HepG2 (cell line): ENCODE measurements at regions not wholly inside any gene's neighbourhood (a gene's known extent, or its start where the extent isn't known, plus 50 kb on each side); places are given as distances from the start of the nearest gene placed in this dataset.

Source experiments
- ATAC-seq: fragments of 200-7000 bp; cut with Tn5 transposase; 3 replicates; pipeline ENCODE4 v1.9.1; 2020; ENCODE audit warnings: mild to moderate bottlenecking, moderate library complexity
- BruUV-seq: library from RNA; stranded (reverse); fragments of 400-500 nt; replicated peaks from 2 replicates; lab custom pipeline; 2021; lab: Mats Ljungman, UMichigan
- CTCF ChIA-PET: fragments of 300-600 bp; formaldehyde crosslinking; extraction: SDS; loops from one replicate; lab custom pipeline; 2021; ENCODE audit warnings: low total read pairs, inconsistent platforms, low intra/inter-chr PET ratio; lab: Yijun Ruan, JAX
- POLR2A ChIA-PET: fragments of 350-600 bp; sonication (Branson Sonifier 250); formaldehyde crosslinking; loops from one replicate; lab custom pipeline; 2020; ENCODE audit warnings: antibody characterized with exemption, inconsistent platforms; lab: Yijun Ruan, JAX
- DNase-seq: peaks from one replicate; pipeline ENCODE4 v3.0.0-alpha.2; 2015; ENCODE audit warnings: low spot score
- FAIRE-seq: peaks from 3 replicates; lab custom pipeline; 2011; peaks lifted over from hg19 to GRCh38; lab: Jason Lieb, UNC
- H2AFZ ChIP-seq: one replicate; pipeline ENCODE4 v1.6.1; 2011; ENCODE audit warnings: low read length, inconsistent platforms
- H3K27ac ChIP-seq: fragments of 300-600 bp; 3 replicates; pipeline ENCODE4 v1.8.0; 2011; ENCODE audit warnings: mixed run types, mild to moderate bottlenecking, mixed read lengths, low read length, inconsistent platforms; ENCODE audit not compliant: insufficient read depth; ENCODE audit errors: extremely low read length
- H3K27me3 ChIP-seq, 2 experiments: fragments of 200-600 bp in 1 of 2; 2 replicates in 1 of 2; 3 replicates in 1 of 2; pipeline versions ENCODE4 v1.6.0 to v1.8.0; 2011; ENCODE audit warnings: low read length in 2 of 2, mild to moderate bottlenecking in 2 of 2, moderate library complexity in 2 of 2, inconsistent platforms in 1 of 2; ENCODE audit not compliant: insufficient read depth in 2 of 2, control insufficient read depth in 1 of 2
- H3K36me3 ChIP-seq, 2 experiments: fragments of 200-600 bp in 1 of 2; replicated peaks in 1 of 2; 2 replicates in 1 of 2; 3 replicates in 1 of 2; pipeline versions ENCODE4 v1.5.1 to v1.8.0; 2011; ENCODE audit warnings: low read length in 2 of 2, inconsistent platforms in 1 of 2; ENCODE audit not compliant: insufficient read depth in 2 of 2, control insufficient read depth in 1 of 2
- H3K4me1 ChIP-seq: 2 replicates; pipeline ENCODE4 v1.5.1; 2012; ENCODE audit warnings: low read length, inconsistent platforms; ENCODE audit not compliant: insufficient read depth
- H3K4me2 ChIP-seq: 2 replicates; pipeline ENCODE4 v1.6.0; 2011; ENCODE audit warnings: low read depth, low read length, inconsistent platforms
- H3K4me3 ChIP-seq, 3 experiments: fragments of 200-600 bp in 1 of 3; sonication (generic), shearing (Covaris generic) in 1 of 3; replicated peaks in 1 of 3; 2 replicates each; pipeline ENCODE4 v1.5.1; 2011 to 2016; ENCODE audit warnings: low read length in 3 of 3, inconsistent platforms in 2 of 3, low read depth in 2 of 3, mild to moderate bottlenecking in 2 of 3, control low read depth in 1 of 3, mixed read lengths in 1 of 3; ENCODE audit not compliant: insufficient read depth in 1 of 3
- H3K79me2 ChIP-seq: one replicate; pipeline ENCODE4 v1.6.1; 2011; ENCODE audit warnings: low read length, inconsistent platforms; ENCODE audit not compliant: insufficient read depth
- H3K9ac ChIP-seq: 2 replicates; pipeline ENCODE4 v1.6.0; 2011; ENCODE audit warnings: mild to moderate bottlenecking, low read depth, low read length, inconsistent platforms; ENCODE audit not compliant: insufficient read depth
- H3K9me3 ChIP-seq: 2 replicates; pipeline ENCODE4 v1.5.1; 2012; ENCODE audit warnings: mild to moderate bottlenecking, low read length
- H4K20me1 ChIP-seq: 2 replicates; pipeline ENCODE4 v1.6.0; 2011; ENCODE audit warnings: inconsistent platforms, mild to moderate bottlenecking, low read length, moderate library complexity; ENCODE audit not compliant: insufficient read depth
- CENPT ChIP-seq: sonication (generic); formaldehyde crosslinking; IDR thresholded peaks from 2 replicates; pipeline ENCODE4 v1.8.0; 2022; ENCODE audit warnings: low read depth, mild to moderate bottlenecking, moderate library complexity, missing genetic modification reagents
- FOXK1 ChIP-seq: sonication (generic); formaldehyde crosslinking; IDR thresholded peaks from 2 replicates; pipeline ENCODE4 v1.4.0; 2020; ENCODE audit warnings: low read depth, missing genetic modification reagents, borderline replicate concordance
- KLF16 ChIP-seq, 2 experiments: sonication (generic) in 1 of 2; formaldehyde crosslinking in 1 of 2; IDR thresholded peaks; 2 replicates each; pipeline versions ENCODE4 v1.6.1 to v1.8.0; 2016 to 2023; ENCODE audit warnings: missing genetic modification reagents in 2 of 2, missing compliant biosample characterization in 1 of 2
- MAFF ChIP-seq: IDR thresholded peaks from 2 replicates; pipeline ENCODE4 v1.6.1; 2011; ENCODE audit warnings: low read depth, low read length, improper control_type of control experiment
- MAZ ChIP-seq, 2 experiments: sonication (generic) in 1 of 2; formaldehyde crosslinking in 1 of 2; IDR thresholded peaks; 2 replicates each; pipeline versions ENCODE4 v1.5.0 to v1.6.1; 2012 to 2020; ENCODE audit warnings: low read depth in 2 of 2, mild to moderate bottlenecking in 2 of 2, borderline replicate concordance in 1 of 2, improper control_type of control experiment in 1 of 2, low read length in 1 of 2, missing genetic modification reagents in 1 of 2, moderate library complexity in 1 of 2
- RARG ChIP-seq: sonication (generic); formaldehyde crosslinking; IDR thresholded peaks from 2 replicates; pipeline ENCODE4 v1.4.0; 2020; ENCODE audit warnings: low read depth, mild to moderate bottlenecking, missing genetic modification reagents
- TAF15 ChIP-seq: fragments of 200-400 bp; formaldehyde crosslinking; IDR thresholded peaks from one replicate; pipeline ENCODE4 v1.6.1; 2018; ENCODE audit warnings: mild to moderate bottlenecking, low read depth, low read length; ENCODE audit not compliant: poor library complexity, severe bottlenecking
- ZIK1 ChIP-seq: sonication (generic); formaldehyde crosslinking; IDR thresholded peaks from 2 replicates; pipeline ENCODE4 v1.5.0; 2020; ENCODE audit warnings: mild to moderate bottlenecking, low read depth, missing genetic modification reagents, borderline replicate concordance
- ZNF543 ChIP-seq: sonication (generic); formaldehyde crosslinking; IDR thresholded peaks from 2 replicates; pipeline ENCODE4 v1.4.0; 2020; ENCODE audit warnings: mild to moderate bottlenecking, missing genetic modification reagents
- ZNF713 ChIP-seq: sonication (generic); formaldehyde crosslinking; IDR thresholded peaks from 2 replicates; pipeline ENCODE4 v1.4.0; 2020; ENCODE audit warnings: mild to moderate bottlenecking, missing genetic modification reagents
- ZNF816 ChIP-seq: sonication (generic); formaldehyde crosslinking; IDR thresholded peaks from 2 replicates; pipeline ENCODE4 v1.8.0; 2022; ENCODE audit warnings: missing genetic modification reagents, mild to moderate bottlenecking, borderline replicate concordance
- WGBS: methylation state at CpG from one replicate; pipeline ENCODE4 v1.1.6; 2017; ENCODE audit warnings: low lambda C conversion rate; 5-methylcytosine and 5-hydroxymethylcytosine counted together
- in situ Hi-C: cut with HindIII; loops from 2 replicates; pipeline ENCODE4 v1.10.0; 2017; ENCODE audit warnings: low pct_unique_long_range_greater_than_20kb; ENCODE audit not compliant: extremely low pct_ligation_motif_present
- intact Hi-C: fragments of 100-400 bp; cut with micrococcal nuclease; formaldehyde crosslinking; loops from one replicate; pipeline ENCODE4 v1.10.0; 2022; ENCODE audit not compliant: unreplicated experiment
- TF ChIP-seq, protein P1 (sequence below): sonication (generic); formaldehyde crosslinking; IDR thresholded peaks from 2 replicates; pipeline ENCODE4 v1.4.0; 2020; ENCODE audit warnings: missing genetic modification reagents
- TF ChIP-seq, protein P2 (sequence below): sonication (generic); formaldehyde crosslinking; IDR thresholded peaks from 2 replicates; pipeline ENCODE4 v1.4.0; 2020; ENCODE audit warnings: missing genetic modification reagents
- TF ChIP-seq, protein P3 (sequence below): sonication (generic); formaldehyde crosslinking; IDR thresholded peaks from 2 replicates; pipeline ENCODE4 v1.8.0; 2022; ENCODE audit warnings: mild to moderate bottlenecking, missing genetic modification reagents
- TF ChIP-seq, protein P4 (sequence below): sonication (generic); formaldehyde crosslinking; IDR thresholded peaks from 2 replicates; pipeline ENCODE4 v1.4.0; 2020; ENCODE audit warnings: missing genetic modification reagents
- TF ChIP-seq, protein P5 (sequence below): sonication (generic); formaldehyde crosslinking; IDR thresholded peaks from 2 replicates; pipeline ENCODE4 v1.5.0; 2020; ENCODE audit warnings: mild to moderate bottlenecking, missing genetic modification reagents

DNA sequence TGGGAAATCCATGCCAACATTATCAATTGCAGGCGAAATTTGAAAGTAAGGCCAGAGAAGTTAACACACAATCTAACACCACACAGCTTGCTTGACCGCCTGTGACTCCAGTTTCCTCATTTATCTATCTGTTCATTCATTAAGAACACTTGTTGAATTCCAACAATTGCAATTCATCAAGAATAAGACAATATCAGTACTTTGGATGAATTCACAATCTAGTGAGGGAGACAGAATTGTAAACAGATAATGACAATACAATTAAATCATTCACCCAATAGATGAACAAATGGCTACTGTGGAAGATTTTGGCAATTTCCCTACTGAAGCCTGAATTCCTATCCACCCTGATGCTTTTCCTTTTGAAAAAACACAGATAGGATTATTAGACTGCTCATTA lies 181.6 kb downstream of the TRIM36 start:
- 3% methylated on average over 2 of the region's 2 CpGs for WGBS
- intact Hi-C loops: no loop called here
- TF ChIP-seq FOXK1 (CRISPR knock-in tag) (no peak), TAF15 (no peak), RARG (no peak), KLF16 (CRISPR knock-in tag; IDR thresholded peaks at IDR 0.05) (no peak), CENPT (CRISPR knock-in tag) (no peak), MAZ (IDR thresholded peaks at IDR 0.05; ENCODE audit: borderline replicate concordance, low read depth, low read length) (no peak), MAZ (CRISPR knock-in tag; IDR thresholded peaks at IDR 0.05; ENCODE audit: low read depth) (no peak), ZNF816 (CRISPR knock-in tag) (no peak), MAFF (no peak), ZIK1 (CRISPR knock-in tag) (no peak), ZNF713 (CRISPR knock-in tag) (no peak), ZNF543 (no peak)
- TF ChIP-seq, protein P1, sequence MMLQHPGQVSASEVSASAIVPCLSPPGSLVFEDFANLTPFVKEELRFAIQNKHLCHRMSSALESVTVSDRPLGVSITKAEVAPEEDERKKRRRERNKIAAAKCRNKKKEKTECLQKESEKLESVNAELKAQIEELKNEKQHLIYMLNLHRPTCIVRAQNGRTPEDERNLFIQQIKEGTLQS (CRISPR knock-in tag): no peak
- TF ChIP-seq, protein P2, sequence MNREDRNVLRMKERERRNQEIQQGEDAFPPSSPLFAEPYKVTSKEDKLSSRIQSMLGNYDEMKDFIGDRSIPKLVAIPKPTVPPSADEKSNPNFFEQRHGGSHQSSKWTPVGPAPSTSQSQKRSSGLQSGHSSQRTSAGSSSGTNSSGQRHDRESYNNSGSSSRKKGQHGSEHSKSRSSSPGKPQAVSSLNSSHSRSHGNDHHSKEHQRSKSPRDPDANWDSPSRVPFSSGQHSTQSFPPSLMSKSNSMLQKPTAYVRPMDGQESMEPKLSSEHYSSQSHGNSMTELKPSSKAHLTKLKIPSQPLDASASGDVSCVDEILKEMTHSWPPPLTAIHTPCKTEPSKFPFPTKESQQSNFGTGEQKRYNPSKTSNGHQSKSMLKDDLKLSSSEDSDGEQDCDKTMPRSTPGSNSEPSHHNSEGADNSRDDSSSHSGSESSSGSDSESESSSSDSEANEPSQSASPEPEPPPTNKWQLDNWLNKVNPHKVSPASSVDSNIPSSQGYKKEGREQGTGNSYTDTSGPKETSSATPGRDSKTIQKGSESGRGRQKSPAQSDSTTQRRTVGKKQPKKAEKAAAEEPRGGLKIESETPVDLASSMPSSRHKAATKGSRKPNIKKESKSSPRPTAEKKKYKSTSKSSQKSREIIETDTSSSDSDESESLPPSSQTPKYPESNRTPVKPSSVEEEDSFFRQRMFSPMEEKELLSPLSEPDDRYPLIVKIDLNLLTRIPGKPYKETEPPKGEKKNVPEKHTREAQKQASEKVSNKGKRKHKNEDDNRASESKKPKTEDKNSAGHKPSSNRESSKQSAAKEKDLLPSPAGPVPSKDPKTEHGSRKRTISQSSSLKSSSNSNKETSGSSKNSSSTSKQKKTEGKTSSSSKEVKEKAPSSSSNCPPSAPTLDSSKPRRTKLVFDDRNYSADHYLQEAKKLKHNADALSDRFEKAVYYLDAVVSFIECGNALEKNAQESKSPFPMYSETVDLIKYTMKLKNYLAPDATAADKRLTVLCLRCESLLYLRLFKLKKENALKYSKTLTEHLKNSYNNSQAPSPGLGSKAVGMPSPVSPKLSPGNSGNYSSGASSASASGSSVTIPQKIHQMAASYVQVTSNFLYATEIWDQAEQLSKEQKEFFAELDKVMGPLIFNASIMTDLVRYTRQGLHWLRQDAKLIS: no peak
- TF ChIP-seq, protein P3, sequence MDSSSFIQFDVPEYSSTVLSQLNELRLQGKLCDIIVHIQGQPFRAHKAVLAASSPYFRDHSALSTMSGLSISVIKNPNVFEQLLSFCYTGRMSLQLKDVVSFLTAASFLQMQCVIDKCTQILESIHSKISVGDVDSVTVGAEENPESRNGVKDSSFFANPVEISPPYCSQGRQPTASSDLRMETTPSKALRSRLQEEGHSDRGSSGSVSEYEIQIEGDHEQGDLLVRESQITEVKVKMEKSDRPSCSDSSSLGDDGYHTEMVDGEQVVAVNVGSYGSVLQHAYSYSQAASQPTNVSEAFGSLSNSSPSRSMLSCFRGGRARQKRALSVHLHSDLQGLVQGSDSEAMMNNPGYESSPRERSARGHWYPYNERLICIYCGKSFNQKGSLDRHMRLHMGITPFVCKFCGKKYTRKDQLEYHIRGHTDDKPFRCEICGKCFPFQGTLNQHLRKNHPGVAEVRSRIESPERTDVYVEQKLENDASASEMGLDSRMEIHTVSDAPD: no peak
- TF ChIP-seq, protein P4, sequence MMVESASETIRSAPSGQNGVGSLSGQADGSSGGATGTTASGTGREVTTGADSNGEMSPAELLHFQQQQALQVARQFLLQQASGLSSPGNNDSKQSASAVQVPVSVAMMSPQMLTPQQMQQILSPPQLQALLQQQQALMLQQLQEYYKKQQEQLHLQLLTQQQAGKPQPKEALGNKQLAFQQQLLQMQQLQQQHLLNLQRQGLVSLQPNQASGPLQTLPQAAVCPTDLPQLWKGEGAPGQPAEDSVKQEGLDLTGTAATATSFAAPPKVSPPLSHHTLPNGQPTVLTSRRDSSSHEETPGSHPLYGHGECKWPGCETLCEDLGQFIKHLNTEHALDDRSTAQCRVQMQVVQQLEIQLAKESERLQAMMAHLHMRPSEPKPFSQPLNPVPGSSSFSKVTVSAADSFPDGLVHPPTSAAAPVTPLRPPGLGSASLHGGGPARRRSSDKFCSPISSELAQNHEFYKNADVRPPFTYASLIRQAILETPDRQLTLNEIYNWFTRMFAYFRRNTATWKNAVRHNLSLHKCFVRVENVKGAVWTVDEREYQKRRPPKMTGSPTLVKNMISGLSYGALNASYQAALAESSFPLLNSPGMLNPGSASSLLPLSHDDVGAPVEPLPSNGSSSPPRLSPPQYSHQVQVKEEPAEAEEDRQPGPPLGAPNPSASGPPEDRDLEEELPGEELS (CRISPR knock-in tag): no peak
- TF ChIP-seq, protein P5, sequence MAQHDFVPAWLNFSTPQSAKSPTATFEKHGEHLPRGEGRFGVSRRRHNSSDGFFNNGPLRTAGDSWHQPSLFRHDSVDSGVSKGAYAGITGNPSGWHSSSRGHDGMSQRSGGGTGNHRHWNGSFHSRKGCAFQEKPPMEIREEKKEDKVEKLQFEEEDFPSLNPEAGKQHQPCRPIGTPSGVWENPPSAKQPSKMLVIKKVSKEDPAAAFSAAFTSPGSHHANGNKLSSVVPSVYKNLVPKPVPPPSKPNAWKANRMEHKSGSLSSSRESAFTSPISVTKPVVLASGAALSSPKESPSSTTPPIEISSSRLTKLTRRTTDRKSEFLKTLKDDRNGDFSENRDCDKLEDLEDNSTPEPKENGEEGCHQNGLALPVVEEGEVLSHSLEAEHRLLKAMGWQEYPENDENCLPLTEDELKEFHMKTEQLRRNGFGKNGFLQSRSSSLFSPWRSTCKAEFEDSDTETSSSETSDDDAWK (CRISPR knock-in tag): no peak

More for the DNA sequence above, 181.6 kb downstream of the TRIM36 start:
- FAIRE-seq (no peak), ATAC-seq (no peak), DNase-seq (no peak)
- no peak overlapping the region for H2AFZ ChIP-seq
- no peaks in the 10 kb centered on the region for H4K20me1 ChIP-seq
- H3K27ac ChIP-seq: no peak overlapping the region
- H3K4me1 ChIP-seq: no peaks in the 10 kb centered on the region
- no peaks in the 10 kb centered on the region for H3K27me3 ChIP-seq
- H3K79me2 ChIP-seq: no peaks in the 10 kb centered on the region
- CTCF ChIA-PET: no interaction called here
- H3K9ac ChIP-seq: no peak overlapping the region
- H3K9me3 ChIP-seq: no peaks in the 10 kb centered on the region
- BruUV-seq: no TSS peak
- in situ Hi-C loops: no loop called here
- no peaks in the 10 kb centered on the region for H3K36me3 ChIP-seq
- H3K4me2 ChIP-seq: no peak overlapping the region
- POLR2A ChIA-PET: no interaction called here
- H3K4me3 ChIP-seq: no peak overlapping the region
